HuH-7 (cell line): ENCODE measurements at regions not wholly inside any gene's neighbourhood (a gene's known extent, or its start where the extent isn't known, plus 50 kb on each side); places are given as distances from the start of the nearest gene placed in this dataset.

ENCODE experiments used
- DNase-seq: peaks from one replicate; pipeline ENCODE4 v3.0.0; 2011; ENCODE audit warnings: low spot score

DNA sequence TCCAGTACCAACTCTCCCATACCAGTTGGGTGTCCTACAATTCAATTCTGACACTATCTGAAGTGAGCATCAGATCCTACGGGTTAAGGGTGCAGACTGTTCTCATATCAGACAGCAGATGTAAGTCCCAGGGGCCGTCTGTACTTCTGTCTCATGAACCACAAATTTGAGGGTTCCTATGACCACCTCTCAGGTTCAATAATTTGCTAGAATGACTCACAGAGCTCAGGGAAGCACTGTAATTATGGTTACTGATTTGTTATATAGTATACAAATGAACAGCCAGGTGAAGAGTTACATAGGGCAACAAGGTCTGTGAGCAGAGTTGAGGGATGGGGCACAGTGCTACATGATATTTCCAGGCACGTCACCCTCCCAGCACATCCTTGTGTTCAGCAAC is 499.1 kb downstream of the DMAC1 start:
- no peak for DNase-seq

DNA sequence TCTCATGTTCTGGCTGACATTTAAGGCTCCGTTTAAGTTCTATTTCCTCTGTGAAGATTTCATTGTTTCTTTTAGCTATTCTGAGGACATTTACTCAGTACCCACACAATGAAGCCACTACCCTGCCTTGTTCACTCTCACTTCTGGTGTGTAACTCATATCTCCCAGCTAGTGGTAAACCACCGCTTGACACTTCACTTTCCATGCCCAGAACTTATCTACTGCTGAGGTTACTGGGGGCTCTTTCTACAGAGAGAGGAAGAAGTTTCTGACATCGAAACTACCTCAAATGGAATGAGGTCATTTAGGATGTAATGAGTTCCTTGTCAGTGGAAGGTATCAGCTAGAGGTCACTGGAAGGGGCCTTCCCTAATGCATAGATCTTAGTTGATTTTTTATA is 501.5 kb downstream of the DMAC1 start:
- DNase-seq, result no peak

DNA sequence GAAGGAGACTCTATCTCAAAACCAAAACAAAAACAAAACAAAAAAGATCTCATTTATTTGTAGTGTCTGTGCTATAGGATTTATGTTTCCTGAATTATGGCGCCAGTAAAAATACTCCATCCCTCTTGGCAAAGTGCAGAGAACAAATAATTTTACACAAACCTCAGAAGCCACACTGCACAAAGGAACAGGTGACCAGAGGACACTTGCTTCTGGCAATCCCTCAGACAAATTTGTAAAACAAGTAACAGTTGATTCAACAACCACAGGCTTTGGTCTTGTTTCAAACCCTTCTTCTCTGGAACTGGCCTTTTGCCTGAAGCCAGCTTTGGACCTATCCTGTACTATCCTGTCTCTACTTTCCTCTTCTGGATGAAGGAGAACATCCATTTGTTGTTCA is 502.1 kb downstream of the DMAC1 start:
- no peak for DNase-seq

DNA sequence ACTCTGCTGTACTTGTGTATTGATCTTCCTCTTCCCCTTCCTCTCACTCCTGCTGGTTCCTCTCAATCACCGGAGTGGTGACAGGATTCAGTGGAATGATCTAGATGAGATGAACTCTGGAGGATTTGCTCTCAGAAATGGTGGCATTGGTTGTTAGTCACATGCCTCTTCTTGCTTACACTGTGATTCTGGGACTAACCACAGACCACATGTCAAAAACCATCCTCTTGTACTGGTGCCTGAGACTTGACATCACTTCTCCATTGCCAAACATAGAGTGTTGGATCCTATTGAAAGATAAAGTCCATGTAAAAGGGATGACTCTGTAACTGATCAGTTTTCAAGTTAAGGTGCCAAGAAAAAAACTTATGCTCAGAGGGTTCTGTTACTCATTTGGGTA is 506.5 kb downstream of the DMAC1 start:
- no peak for DNase-seq

DNA sequence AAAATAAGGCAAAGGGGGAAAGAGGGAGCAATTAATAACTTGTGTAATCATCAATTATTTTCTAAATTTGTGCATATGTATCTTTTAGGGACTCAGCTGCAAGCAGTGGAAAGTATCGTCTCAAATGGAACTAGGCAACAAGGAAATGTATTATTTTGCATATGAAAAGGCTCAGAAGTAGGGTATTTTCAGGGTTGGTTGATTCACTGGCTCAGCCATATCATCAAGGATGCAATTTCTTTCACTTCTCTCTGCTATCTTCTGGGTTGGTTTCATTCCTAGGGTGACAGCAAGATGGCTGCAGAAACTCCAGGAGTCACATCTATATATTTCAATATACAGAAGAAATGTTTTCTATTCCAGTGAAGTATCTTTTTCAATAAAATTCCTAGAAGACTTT is 509.8 kb downstream of the DMAC1 start:
- no peak for DNase-seq

DNA sequence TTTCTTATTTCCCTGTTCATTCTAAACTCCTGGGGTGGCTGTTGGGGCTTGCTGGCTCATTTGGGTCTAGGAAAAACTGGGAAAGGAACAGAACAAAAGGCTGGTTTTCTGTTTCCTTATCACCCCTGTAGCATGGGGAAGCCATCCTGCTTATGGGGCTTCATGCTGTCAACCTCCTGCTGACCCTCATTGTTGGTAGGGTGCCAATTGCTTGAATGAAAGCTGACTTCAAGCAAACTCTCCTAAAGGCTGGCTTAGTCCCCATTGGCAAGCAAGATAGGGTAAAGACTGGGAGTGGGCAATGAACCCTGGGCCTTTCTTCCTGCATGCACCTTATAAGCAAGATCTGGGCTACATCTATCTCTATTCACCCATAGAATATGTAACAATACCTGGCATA is 511.6 kb downstream of the DMAC1 start:
- no peak for DNase-seq

DNA sequence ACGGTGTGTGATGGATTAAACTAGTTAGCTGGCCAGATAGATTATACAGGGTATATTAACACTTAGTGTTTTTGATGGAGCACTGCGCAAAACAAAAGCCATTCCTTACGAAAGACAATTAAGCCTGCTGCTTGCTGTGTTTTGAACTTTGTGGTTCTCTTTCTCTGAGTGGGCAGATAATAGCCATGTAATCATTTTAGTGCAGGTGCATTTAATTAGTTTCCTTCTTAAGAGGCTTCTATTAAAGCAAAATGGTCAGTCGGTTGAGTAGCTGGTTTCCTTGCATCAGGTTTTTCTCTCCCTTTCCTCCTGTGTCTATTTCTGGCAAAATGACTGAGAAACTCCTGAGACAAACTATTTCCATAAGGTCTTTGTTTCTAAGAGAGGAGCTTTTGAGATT is 512.5 kb downstream of the DMAC1 start:
- DNase-seq, result no peak

DNA sequence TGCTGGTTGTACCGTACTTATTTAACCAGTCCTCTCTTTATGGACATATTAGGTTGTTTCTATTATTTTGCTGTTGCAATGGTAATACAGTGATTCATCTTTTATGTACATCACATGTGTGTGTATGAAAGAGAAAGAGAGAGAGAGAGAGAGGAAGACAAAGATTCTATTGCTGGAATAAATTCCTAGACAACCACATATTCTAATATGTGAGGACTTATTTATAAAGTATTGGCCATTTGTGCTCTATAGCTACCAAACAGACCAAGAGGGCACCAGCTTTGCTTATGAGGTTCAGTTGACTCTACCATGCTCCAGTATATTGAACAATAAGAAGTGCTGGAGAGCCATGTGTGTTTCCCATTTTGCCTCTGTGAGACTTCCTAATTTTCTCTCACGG is 513.5 kb downstream of the DMAC1 start:
- no peak for DNase-seq

DNA sequence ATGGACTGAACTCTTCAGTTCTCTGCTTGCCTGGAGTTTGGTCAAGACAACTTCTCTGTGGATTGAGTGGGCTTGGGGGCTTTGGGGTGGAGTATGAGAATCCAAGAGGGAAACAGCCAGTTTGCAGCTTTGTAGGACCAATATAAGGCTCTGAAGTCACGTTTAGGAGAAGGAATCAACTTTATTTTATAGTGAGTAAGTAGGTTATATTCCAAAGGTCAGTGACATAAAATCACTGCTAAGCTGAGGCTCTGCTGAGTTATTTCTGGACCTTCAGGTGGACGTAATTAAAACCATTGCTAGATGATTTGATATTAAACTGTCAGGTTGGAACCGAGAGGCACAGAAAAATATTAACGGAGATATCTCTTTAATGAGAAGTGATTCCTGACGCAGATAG is 514.4 kb downstream of the DMAC1 start:
- DNase-seq, result no peak

DNA sequence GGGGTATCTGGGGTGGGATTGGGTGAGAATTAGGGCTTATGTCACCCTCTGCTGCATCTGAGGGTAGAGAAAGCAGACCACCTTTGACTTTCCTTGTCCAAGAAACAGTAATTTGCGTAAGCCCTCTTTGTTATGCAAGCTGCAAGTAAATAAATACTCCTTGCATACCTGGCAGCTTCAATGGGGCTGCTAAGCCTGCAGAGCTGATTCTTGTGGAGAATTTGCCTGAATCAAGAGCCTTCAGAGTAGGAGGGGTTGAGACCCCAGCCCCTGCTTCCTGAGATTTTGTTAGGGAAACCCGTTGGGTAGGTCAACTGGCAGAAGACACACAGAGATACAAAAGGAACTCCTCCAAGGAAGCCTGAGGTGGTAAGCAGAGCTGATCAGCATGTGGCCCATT is 515.1 kb downstream of the DMAC1 start:
- no peak for DNase-seq

DNA sequence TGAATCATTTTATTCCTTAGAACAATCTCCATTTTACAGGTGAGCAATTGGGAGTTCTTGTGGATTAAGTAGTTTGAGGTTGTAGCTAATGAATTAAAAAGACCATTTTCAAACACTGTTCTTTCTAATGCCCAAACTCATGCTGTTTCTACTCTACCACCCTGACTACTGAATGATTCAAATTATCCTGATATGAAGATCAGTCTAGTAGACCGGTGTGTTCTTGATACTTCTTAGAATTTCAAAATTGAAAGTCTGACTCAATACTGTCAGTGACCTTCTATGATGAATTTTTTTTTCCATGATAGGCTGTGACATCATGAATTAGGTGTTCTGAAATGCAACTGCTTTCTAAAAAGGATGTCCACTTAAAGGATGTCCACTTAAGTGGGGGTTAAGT is 515.5 kb downstream of the DMAC1 start:
- no peak for DNase-seq

DNA sequence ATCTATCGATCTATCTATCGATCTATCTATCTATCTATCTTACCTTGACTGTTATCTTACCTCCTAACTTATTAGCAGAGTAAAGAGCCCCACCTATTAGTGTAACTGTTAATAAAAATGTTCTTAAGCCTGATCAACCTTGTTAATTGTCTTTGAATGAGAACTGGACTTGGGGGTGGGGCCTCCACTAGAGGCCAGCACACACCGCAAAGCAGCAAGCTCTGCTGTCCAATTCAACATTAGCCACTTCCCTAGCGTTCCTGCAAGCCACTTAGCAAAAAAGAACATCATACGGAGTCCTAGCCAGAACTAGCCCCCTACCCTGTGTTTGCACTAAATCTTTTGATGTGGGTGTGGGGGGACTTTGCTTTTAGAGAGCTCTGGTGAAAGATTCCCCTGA is 515.8 kb downstream of the KDM4C start:
- no peak for DNase-seq

DNA sequence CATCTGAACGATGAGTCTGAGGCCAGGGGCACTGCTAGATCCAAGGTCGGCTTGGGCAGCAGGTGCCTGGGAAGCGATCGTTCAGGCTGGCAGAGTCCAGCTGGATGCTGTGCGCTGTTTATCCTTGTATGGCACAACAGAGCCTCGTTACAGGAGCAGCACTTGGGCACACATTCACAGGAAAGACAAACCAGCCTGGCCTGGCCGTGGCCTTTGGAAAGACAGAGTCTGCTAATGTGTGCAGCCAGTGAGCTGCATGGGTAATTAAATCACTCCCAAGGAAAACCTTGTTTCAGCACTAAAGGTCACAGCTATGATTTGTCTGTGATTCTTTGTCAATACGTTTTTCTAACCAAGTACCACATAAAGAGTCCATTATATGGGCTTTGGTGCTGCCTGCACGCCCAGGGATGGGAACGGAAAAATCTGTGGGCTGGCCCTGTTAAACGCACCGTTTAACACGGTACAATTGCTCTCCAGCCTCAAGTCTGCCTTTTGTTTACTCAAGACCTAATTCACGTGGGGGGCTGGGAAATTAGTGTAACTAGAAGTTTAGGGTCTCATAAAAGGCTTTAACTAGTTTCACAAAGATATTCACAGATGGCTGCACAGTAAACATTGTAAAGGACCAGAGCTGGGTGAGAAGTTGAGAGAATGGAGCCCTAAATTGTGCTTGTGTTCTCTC is 509.3 kb downstream of the KDM4C start:
- DNase-seq, result no peak

DNA sequence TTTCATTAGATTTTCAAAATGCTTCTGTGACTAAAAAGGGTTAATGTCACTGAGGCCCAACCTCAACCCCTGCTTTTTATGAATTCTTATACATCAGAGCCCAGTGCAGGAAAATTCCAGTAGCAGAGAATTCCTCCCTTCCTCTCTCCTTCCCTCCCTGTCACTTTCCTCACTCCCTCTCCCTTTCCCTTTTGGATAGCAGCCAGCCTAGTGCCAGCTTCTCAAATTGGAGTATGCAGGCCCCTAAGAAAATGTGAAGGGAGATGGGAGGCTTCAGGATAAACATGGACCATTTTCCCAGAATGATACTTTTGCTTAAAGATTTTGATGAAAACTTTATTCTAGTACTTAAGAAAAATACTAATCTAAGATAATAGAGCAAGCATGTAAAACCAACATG is 507.4 kb downstream of the KDM4C start:
- DNase-seq, result no peak

DNA sequence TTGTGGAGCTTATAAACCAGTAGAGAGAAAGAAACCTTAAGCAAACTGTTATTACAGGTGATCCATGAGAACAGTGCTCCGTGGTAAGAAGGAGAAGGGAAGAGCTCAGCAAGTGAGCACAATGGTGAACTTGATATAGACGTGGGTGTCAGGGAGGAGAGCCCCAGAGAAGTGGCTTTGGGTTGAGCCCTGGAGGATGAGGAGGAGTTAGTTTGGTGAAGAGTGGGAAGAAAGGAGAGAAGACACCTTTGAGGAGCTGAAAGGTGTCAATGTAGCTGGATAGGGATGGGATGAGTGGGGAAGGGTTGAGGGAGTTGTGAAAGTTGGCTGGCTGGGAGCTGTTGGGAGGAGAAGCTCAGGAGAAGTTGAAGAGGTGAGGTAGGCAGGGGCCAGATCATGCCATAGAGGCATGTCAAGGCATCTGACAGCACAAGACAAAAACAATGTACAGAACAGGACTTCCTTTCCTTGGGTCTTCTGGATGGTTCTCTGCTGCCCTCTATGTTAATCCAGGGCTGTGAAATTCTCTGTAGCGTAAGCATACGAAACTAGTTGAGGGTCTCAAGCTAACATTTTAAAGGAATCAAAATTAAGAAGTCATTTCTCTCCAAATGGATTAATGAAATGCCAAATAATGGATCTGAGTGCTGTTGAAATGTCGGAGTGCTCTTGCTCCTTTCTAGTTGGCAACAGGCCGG is 501.9 kb downstream of the KDM4C start:
- DNase-seq, result no peak

DNA sequence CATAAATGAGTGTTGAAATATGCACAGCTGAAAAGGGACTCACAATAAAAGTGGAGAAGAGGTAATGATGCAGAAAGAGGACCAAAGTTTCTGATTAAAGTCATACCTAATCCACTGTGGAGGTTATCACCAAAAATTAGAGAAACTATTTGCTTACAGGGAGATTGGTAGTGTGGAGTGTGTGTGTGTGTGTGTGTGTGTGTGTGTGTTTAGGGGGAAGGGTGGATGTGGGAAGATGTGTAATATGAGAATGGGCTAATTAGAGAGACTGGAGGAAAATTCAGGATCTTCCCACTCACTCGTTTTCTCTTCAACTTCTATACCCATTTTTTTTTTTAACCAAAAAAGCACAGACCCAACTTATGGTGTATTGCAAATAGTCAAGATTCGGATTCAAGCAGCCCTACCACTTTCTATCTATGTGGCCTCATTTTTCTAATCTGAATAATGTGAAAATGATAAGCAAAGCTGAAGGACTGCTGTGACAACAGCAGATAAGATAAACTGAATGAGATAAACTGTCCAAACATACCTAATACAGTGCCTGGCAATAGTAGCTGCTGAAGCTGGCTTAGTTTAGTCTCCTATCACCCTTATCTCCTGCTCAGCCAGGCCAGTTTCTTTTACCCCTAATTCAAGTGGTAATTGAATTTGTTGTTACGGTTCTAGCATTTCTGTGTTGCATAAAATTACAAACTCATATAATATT is 501.1 kb downstream of the KDM4C start:
- no peak for DNase-seq

DNA sequence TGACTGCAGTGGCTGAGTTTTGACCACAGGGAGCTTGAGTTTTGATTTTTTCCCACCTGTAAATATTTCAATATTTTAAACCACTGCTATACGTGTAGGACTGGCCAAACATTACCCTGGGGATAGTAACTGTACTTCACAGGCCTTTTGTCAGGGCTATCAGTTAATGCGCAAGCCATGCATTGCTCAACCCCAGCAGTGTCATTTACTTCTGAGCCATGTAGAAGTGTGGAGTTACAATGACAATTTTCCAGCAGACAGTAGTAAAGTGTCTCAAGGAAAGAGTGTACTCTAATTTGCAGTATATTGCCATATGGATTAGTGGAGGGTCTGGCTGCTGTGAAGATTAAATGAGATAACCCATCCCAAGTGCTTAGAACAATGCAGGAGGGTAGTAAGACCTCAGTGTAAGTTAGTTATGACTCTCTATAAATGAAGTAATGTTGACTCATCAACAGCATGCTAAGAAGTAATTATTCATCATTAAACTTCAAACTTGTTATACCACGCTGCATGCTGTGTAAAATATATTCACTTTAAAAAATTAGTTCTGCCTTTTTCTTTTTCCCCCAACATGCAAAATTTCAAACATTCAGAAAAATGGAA is 489.2 kb downstream of the KDM4C start:
- DNase-seq, result no peak

DNA sequence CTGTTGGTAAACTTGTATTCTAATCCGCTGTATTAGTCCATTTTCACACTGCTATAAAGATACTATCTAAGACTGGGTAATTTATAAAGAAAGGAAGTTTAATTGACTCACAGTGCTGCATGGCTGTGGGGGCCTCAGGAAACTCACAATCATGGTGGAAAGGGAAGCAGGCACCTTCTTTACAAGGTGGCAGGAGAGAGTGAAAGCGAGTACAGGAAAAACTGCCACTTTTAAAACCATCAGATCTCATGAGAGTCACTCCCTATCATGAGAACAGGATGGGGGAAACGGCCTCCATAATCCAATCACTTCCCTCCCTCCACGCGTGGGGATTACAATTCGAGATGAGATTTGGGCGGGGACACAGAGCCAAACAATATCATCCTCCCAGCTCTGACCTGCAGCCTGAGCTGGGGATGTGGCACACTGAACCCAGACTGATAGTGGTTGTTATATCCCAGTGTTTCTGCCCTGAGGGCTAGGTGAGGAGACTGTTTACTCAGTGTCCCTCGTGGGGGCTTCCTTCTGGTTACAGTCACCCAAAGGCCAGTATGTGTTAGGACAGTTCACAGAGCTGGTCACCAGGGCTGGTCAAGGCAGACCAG is 488.3 kb downstream of the KDM4C start:
- no peak for DNase-seq

DNA sequence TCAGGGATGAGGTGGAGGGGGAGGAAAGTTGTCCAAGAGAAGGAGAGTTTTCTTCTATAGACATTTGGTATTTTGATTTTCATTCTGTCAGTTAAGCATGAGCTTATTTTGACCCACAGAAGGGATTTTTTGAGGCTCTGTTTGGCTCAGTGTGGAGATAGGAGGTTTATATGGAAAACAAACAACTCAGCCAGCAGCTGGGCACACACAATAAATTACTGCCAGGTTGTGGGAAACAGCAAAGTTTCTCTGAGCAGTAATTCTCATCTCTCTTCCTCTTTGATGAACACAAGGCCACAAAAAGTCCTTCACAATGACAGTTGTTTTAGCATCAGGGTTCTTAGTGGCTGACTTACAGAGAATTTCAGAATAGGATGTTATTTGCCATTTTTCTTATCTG is 486.1 kb downstream of the KDM4C start:
- DNase-seq, result no peak

DNA sequence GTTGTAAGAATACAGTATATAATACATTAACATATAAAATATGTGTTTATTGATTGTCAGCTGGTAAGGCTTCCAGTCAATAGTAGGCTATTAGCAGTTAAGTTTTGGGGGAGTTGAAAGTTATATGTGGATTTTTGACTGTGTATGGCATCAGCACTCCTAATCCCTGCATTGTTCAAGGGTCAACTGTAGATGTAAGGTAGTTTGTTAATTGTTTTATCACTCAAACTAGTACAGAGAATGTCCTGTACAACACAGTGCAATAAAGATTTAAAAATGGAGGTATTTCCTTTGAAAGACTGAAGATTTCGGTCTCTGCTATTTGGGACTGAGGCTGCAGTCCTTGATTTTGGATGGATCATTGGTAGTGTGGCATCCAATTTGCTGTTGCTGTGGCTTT is 484.4 kb downstream of the KDM4C start:
- no peak for DNase-seq

DNA sequence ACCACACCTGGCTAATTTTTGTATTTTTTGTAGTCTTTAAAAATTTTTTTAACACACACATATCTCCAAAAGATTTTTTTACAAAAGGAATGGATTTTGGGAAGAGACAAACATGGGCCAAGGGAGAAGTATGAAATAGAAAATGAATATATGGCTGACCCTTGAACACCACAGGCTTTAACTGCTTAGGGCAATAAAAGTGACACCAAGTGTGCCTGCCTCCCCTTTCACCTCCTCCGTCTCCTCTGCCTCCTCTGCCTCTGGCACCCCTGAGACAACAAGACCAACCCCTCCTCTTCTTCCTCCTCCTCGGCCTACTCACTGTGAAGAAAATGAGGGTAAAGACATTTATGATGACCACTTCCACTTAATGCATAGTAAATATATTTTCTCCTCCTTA is 483.9 kb downstream of the KDM4C start:
- no peak for DNase-seq

DNA sequence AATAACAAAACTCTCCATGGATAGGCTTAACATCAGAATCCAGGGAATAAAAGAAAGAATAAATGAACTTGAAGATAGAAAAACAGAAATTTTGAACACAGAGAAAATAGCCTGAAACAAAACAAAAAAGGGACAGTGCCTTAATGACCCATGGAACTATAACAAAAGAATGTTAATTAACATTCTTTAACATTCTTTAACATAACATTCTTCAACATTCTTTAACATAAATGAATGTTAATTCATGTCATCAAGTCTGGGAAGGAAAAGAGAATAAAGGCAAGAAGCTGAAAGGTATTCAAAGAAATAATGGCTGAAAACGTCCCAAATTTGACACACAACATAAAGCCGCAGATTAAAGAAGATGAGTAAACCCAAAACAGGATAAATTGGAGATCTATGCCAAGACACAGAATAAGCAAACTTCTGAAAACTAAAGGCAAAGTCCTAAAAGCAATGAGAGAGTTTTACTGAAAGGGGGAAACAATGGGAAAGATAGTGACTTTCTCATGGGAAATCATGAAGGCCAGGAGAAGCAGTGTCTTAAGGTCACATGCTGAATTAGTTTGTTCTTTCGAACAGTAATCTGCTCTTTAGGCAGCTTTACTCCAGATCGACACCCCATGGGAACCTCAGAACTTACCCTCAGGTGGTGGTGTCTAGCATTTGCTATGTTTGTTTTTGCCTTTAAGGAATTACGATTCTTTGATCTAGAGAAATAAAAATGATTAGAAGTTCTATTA is 483.0 kb downstream of the KDM4C start:
- DNase-seq, result no peak
